Brain microvascular endothelial cell (primary cell): ENCODE measurements at regions not wholly inside any gene's neighbourhood (a gene's known extent, or its start where the extent isn't known, plus 50 kb on each side); places are given as distances from the start of the nearest gene placed in this dataset.

Source experiments
- DNase-seq: peaks from one replicate; pipeline ENCODE4 v3.0.0-alpha.2; 2020
- H3K27ac ChIP-seq: fragments of 250-450 bp; sonication (Bioruptor Pico); 2 replicates; pipeline ENCODE4 v1.5.1; 2020; ENCODE audit warnings: mild to moderate bottlenecking, moderate library complexity
- H3K27me3 ChIP-seq: fragments of 250-450 bp; sonication (Bioruptor Pico); replicated peaks from 2 replicates; pipeline ENCODE4 v1.5.1; 2020; ENCODE audit warnings: mild to moderate bottlenecking
- H3K36me3 ChIP-seq: fragments of 250-450 bp; sonication (Bioruptor Pico); replicated peaks from 2 replicates; pipeline ENCODE4 v1.5.1; 2020; ENCODE audit warnings: mild to moderate bottlenecking
- H3K4me3 ChIP-seq: 2 replicates; pipeline ENCODE4 v1.5.1; 2011; ENCODE audit warnings: low read depth, mild to moderate bottlenecking, control low read depth, low read length, moderate library complexity
- CTCF ChIP-seq: IDR thresholded peaks from 2 replicates; pipeline ENCODE4 v1.5.1; 2011; ENCODE audit warnings: low read depth, mild to moderate bottlenecking, moderate library complexity, low read length, control low read depth, inconsistent platforms; ENCODE audit errors: missing control alignments
- in situ Hi-C: cut with HindIII; loops from 2 replicates; pipeline ENCODE4 v1.10.0; 2017; ENCODE audit warnings: low sequenced_read_pairs, low pct_ligation_motif_present

- in situ Hi-C loops = no loop called here
- no peak for DNase-seq
- no peak for TF ChIP-seq CTCF
- Histone ChIP-seq H3K27ac (no peak overlapping the region), H3K27me3 (no peaks in the 10 kb centered on the region), H3K36me3 (no peaks in the 10 kb centered on the region), H3K4me3 (no peak overlapping the region)
These were observed 67.6 kb upstream of the CTSC start for GRCh38 chr11:88404932-88405710.

GRCh38 chr11:88404391-88404790 lies 66.9 kb upstream of the CTSC start:
- in situ Hi-C loops = no loop called here
- no peak for TF ChIP-seq CTCF
- H3K27ac ChIP-seq = no peak overlapping the region
- no peaks in the 10 kb centered on the region for H3K36me3 ChIP-seq
- H3K27me3 ChIP-seq = no peaks in the 10 kb centered on the region
- no peak for DNase-seq
- no peak overlapping the region for H3K4me3 ChIP-seq

- Histone ChIP-seq H3K36me3 (no peaks in the 10 kb centered on the region), H3K27me3 (no peaks in the 10 kb centered on the region), H3K4me3 (no peak overlapping the region), H3K27ac (peak overlapping the region; percentile 98)
- no peak for TF ChIP-seq CTCF
- peak; percentile 88 for DNase-seq
- in situ Hi-C loops = no loop called here
These were observed 65.2 kb upstream of the CTSC start for GRCh38 chr11:88402784-88403183.

GRCh38 chr11:88402192-88402715 lies 64.7 kb upstream of the CTSC start:
- peak; percentile 72 for DNase-seq
- Histone ChIP-seq H3K36me3 (no peaks in the 10 kb centered on the region), H3K27me3 (no peaks in the 10 kb centered on the region), H3K4me3 (no peak overlapping the region), H3K27ac (peak overlapping the region; percentile 98)
- in situ Hi-C loops = no loop called here
- no peak for TF ChIP-seq CTCF

- peak overlapping the region; percentile 84 for H3K27ac ChIP-seq
- H3K27me3 ChIP-seq = no peaks in the 10 kb centered on the region
- no peak overlapping the region for H3K4me3 ChIP-seq
- in situ Hi-C loops = no loop called here
- no peak for TF ChIP-seq CTCF
- DNase-seq = no peak
- no peaks in the 10 kb centered on the region for H3K36me3 ChIP-seq
These were observed 61.4 kb upstream of the CTSC start for GRCh38 chr11:88398791-88399570.
